ENCODE measurements at regions not wholly inside any gene's neighbourhood (a gene's known extent, or its start where the extent isn't known, plus 50 kb on each side); places are given as distances from the start of the nearest gene placed in this dataset.

GRCh38 chr9:103514767-103515166 is 519.6 kb downstream of the CYLC2 start:
- ChIA-PET CTCF (ENCODE audit: partially characterized antibody) (no interaction called here), POLR2A (ENCODE audit: partially characterized antibody) (no interaction called here)
- Histone ChIP-seq H2BK15ac (ENCODE audit: low read length) (no peak overlapping the region), H3K4me3 (ENCODE audit: extremely low read depth in 1 of 4, insufficient read depth in 2 of 4, low read depth in 3 of 4, low read length in 4 of 4) (no peak overlapping the region), H2BK20ac (ENCODE audit: low read length) (no peak overlapping the region), H3K4me1 (replicated peaks in 1 of 4; ENCODE audit: control insufficient read depth in 3 of 4, insufficient read depth in 4 of 4, low read length in 3 of 4) (no peaks in the 10 kb centered on the region), H3K4ac (replicated peaks; ENCODE audit: insufficient read length, low read depth, low read length) (no peak overlapping the region), H4K20me1 (replicated peaks in 1 of 2; ENCODE audit: control insufficient read depth in 1 of 2, insufficient read depth in 2 of 2, low read length in 2 of 2) (no peaks in the 10 kb centered on the region), H3K56ac (replicated peaks; ENCODE audit: insufficient read length, low read depth, low read length) (no peak overlapping the region), H2AFZ (ENCODE audit: low read length) (no peak overlapping the region), H3K18ac (ENCODE audit: extremely low read depth, low read length) (no peak overlapping the region), H3K79me2 (ENCODE audit: control insufficient read depth in 1 of 2, insufficient read depth in 2 of 2, low read length in 2 of 2) (no peaks in the 10 kb centered on the region), H3K36me3 (ENCODE audit: control insufficient read depth in 2 of 4, insufficient read depth in 4 of 4, low read length in 3 of 4) (no peaks in the 10 kb centered on the region), H2BK12ac (ENCODE audit: low read depth, low read length) (no peak overlapping the region), H3K27ac (ENCODE audit: low read depth, low read length) (no peak overlapping the region), H3K23ac (ENCODE audit: insufficient read length) (no peak overlapping the region), H3K9ac (replicated peaks in 1 of 4; ENCODE audit: extremely low read depth in 1 of 4, low read depth in 3 of 4, low read length in 3 of 4) (no peak overlapping the region), H2BK5ac (ENCODE audit: low read depth, low read length) (no peak overlapping the region), H4K8ac (ENCODE audit: extremely low read depth, insufficient read depth, low read length) (no peak overlapping the region), H3K14ac (ENCODE audit: insufficient read length) (no peak overlapping the region), H3K4me2 (ENCODE audit: insufficient read depth in 1 of 2, low read depth in 2 of 2, low read length in 2 of 2) (no peak overlapping the region), H4K91ac (replicated peaks; ENCODE audit: insufficient read length, low read length) (no peak overlapping the region), H3K23me2 (ENCODE audit: low read depth, low read length) (no peaks in the 10 kb centered on the region), H3K9me3 (ENCODE audit: insufficient read depth in 2 of 2, low read depth in 1 of 2, low read length in 1 of 2) (no peaks in the 10 kb centered on the region), H3K79me1 (ENCODE audit: low read depth, low read length) (no peaks in the 10 kb centered on the region), H3K27me3 (replicated peaks in 1 of 4; ENCODE audit: control insufficient read depth in 3 of 4, extremely low read depth in 1 of 4, insufficient read depth in 3 of 4, low read length in 3 of 4) (no peaks in the 10 kb centered on the region), H4K5ac (ENCODE audit: insufficient read length, low read depth, low read length) (no peak overlapping the region), H2BK120ac (replicated peaks; ENCODE audit: low read depth, low read length) (no peak overlapping the region), H2AK5ac (ENCODE audit: low read depth, low read length) (no peak overlapping the region)
- FAIRE-seq, result no peak
- no peak for DNase-seq (ENCODE audit: low read depth in 1 of 2, low spot score in 2 of 2)
- 99% methylated on average over 9 of the region's 9 CpGs; no CpG with 5 or more reads in 1 of the 2 experiments for WGBS, 2 experiments (ENCODE audit: extremely low coverage in 1 of 2, insufficient coverage in 1 of 2, insufficient read length in 1 of 2, insufficient replicate concordance in 2 of 2, low coverage in 1 of 2, low lambda C conversion rate in 2 of 2, missing lambda C conversion rate in 1 of 2)
- TF ChIP-seq SUZ12 (IDR thresholded peaks at IDR 0.05; ENCODE audit: low read length) (no peak), HDAC2 (IDR thresholded peaks at IDR 0.05; ENCODE audit: borderline replicate concordance in 1 of 2, low read depth in 2 of 2, low read length in 2 of 2) (no peak), NANOG (IDR thresholded peaks at IDR 0.05; ENCODE audit: insufficient read depth, low read depth, low read length, poor library complexity, severe bottlenecking) (no peak), KDM5A (IDR thresholded peaks at IDR 0.05; ENCODE audit: low read length) (no peak), SIX5 (IDR thresholded peaks at IDR 0.05; ENCODE audit: low read depth, low read length) (no peak), HDAC6 (IDR thresholded peaks at IDR 0.05; ENCODE audit: low read depth, low read length) (no peak), YY1 (IDR thresholded peaks at IDR 0.05; ENCODE audit: low read depth, low read length) (no peak), CEBPB (IDR thresholded peaks at IDR 0.05; ENCODE audit: low read depth, low read length) (no peak), ATF3 (IDR thresholded peaks at IDR 0.05; ENCODE audit: insufficient read depth, low read depth, low read length) (no peak), TEAD4 (IDR thresholded peaks at IDR 0.05; ENCODE audit: low read depth, low read length) (no peak), BACH1 (IDR thresholded peaks at IDR 0.05; ENCODE audit: low read length) (no peak), BRCA1 (IDR thresholded peaks at IDR 0.05; ENCODE audit: low read depth, low read length) (no peak), JUN (IDR thresholded peaks at IDR 0.05; ENCODE audit: low read depth, low read length) (no peak), NRF1 (IDR thresholded peaks at IDR 0.05; ENCODE audit: low read depth, low read length) (no peak), POLR2AphosphoS5 (IDR thresholded peaks at IDR 0.05; ENCODE audit: low read depth, low read length) (no peak), JUND (IDR thresholded peaks at IDR 0.05; ENCODE audit: low read length) (no peak)
